Spleen (tissue), 11 donors: ENCODE measurements at regions not wholly inside any gene's neighbourhood (a gene's known extent, or its start where the extent isn't known, plus 50 kb on each side); places are given as distances from the start of the nearest gene placed in this dataset.

Experiments used
- DNase-seq: peaks from one replicate; pipeline ENCODE4 v3.0.0-alpha.2; 2020
- H3K27ac ChIP-seq, 8 donors: fragments of 200-600 bp; sonication (generic) in 7 of 8; 1 replicate in 4 of 8; 2 replicates in 4 of 8; pipeline versions ENCODE4 v1.5.0 to v1.8.0; 2016 to 2021; ENCODE audit warnings: inconsistent platforms in 4 of 8, mild to moderate bottlenecking in 4 of 8, moderate library complexity in 1 of 8
- H3K27me3 ChIP-seq, 7 donors: fragments of 200-600 bp; sonication (generic) in 6 of 7; replicated peaks in 1 of 7; 1 replicate in 4 of 7; 2 replicates in 3 of 7; pipeline versions ENCODE4 v1.5.0 to v1.8.0; 2016 to 2021; ENCODE audit warnings: inconsistent platforms in 3 of 7, mild to moderate bottlenecking in 1 of 7
- H3K36me3 ChIP-seq, 6 donors: fragments of 200-600 bp; sonication (generic) in 5 of 6; 1 replicate in 4 of 6; 2 replicates in 2 of 6; pipeline versions ENCODE4 v1.5.0 to v1.8.0; 2016 to 2021; ENCODE audit warnings: inconsistent platforms in 2 of 6
- H3K4me1 ChIP-seq, 6 donors: fragments of 200-600 bp; sonication (generic) in 5 of 6; 1 replicate in 3 of 6; 2 replicates in 3 of 6; pipeline versions ENCODE4 v1.5.0 to v1.8.0; 2016 to 2021; ENCODE audit warnings: inconsistent platforms in 3 of 6
- H3K4me3 ChIP-seq, 8 donors: fragments of 200-600 bp; sonication (generic) in 7 of 8; 1 replicate in 4 of 8; 2 replicates in 4 of 8; pipeline versions ENCODE4 v1.5.0 to v1.8.0; 2016 to 2021; ENCODE audit warnings: inconsistent platforms in 4 of 8, mild to moderate bottlenecking in 4 of 8, moderate library complexity in 2 of 8
- H3K9me3 ChIP-seq, 8 donors: fragments of 200-600 bp; sonication (generic) in 7 of 8; 1 replicate in 4 of 8; 2 replicates in 4 of 8; pipeline versions ENCODE4 v1.5.0 to v1.8.0; 2016 to 2021; ENCODE audit warnings: inconsistent platforms in 4 of 8
- CTCF ChIP-seq, 11 experiments: fragments of 200-600 bp in 7 of 11; fragments of 450-650 bp in 4 of 11; sonication (generic) in 4 of 11; IDR thresholded peaks in 8 of 11; conservative IDR thresholded peaks in 3 of 11; 1 replicate in 7 of 11; 2 replicates in 4 of 11; pipeline versions ENCODE4 v1.4.0 to v1.8.0; 2016 to 2021; ENCODE audit warnings: antibody characterized with exemption in 11 of 11, inconsistent platforms in 4 of 11, mild to moderate bottlenecking in 1 of 11
- POLR2A ChIP-seq, 3 donors: fragments of 450-650 bp; IDR thresholded peaks; one replicate each; pipeline ENCODE4 v1.5.1; 2017; ENCODE audit warnings: antibody characterized with exemption in 3 of 3, mild to moderate bottlenecking in 1 of 3
- POLR2AphosphoS5 ChIP-seq, 3 donors: sonication (generic); formaldehyde crosslinking; IDR thresholded peaks; one replicate each; pipeline ENCODE4 v1.5.1; 2017; ENCODE audit warnings: antibody characterized with exemption in 3 of 3
- WGBS, 5 donors: extraction: QIAGEN DNeasy Blood & Tissue Kit in 3 of 5; methylation state at CpG; one replicate each; pipeline versions ENCODE4 v1.1.5 to v1.1.7; 2013 to 2018; 5-methylcytosine and 5-hydroxymethylcytosine counted together
- intact Hi-C: fragments of 100-400 bp; cut with DNase I; formaldehyde crosslinking; loops from one replicate; pipeline ENCODE4 v1.15.0; 2023; ENCODE audit warnings: low total_unique reads
- donor health status: healthy with polysubstance abuse.
- donor health status: DM: no; HTN: no; CAD: no; lungs with moderate emphysema.
- donor health status: DM: no; HTN: no; CAD: no.
- donor health status: Bipolar disorder and iron deficiency.
- donor health status: healthy.
- donor health status: DM: no; HTN: no; CAD: no.
- donor health status: DM: yes; HTN: yes; CAD: no.

- intact Hi-C loops = no loop called here
- no peaks in the 10 kb centered on the region for H3K4me1 ChIP-seq
- H3K9me3 ChIP-seq = peaks cover 0 to 98% (median 73%) of the 10 kb centered on the region in 8 donors
- WGBS, 5 donors = 54 to 71% (median 61%) methylated on average over 6 of the region's 6 CpGs
- H3K36me3 ChIP-seq = no peaks in the 10 kb centered on the region
- no peak overlapping the region for H3K27ac ChIP-seq
- H3K27me3 ChIP-seq = no peaks in the 10 kb centered on the region
- TF ChIP-seq CTCF (IDR thresholded peaks at IDR 0.05 in 8 of 11, conservative IDR thresholded peaks at IDR 0.05 in 3 of 11) (no peak), POLR2AphosphoS5 (IDR thresholded peaks at IDR 0.05) (no peak), POLR2A (IDR thresholded peaks at IDR 0.05) (no peak)
- no peak overlapping the region for H3K4me3 ChIP-seq
- DNase-seq = no peak
Measured at GRCh38 chr7:63037242-63037641, 961.4 kb upstream of the ZNF722 start.

- no peak overlapping the region for H3K4me3 ChIP-seq
- intact Hi-C loops = no loop called here
- no peaks in the 10 kb centered on the region for H3K36me3 ChIP-seq
- WGBS, 5 donors = 83 to 93% (median 89%) methylated on average over 4 of the region's 4 CpGs
- no peak for DNase-seq
- H3K27me3 ChIP-seq = no peaks in the 10 kb centered on the region
- H3K4me1 ChIP-seq = no peaks in the 10 kb centered on the region
- peaks cover 0 to 98% (median 73%) of the 10 kb centered on the region in 8 donors for H3K9me3 ChIP-seq
- TF ChIP-seq POLR2A (IDR thresholded peaks at IDR 0.05) (no peak), CTCF (IDR thresholded peaks at IDR 0.05 in 8 of 11, conservative IDR thresholded peaks at IDR 0.05 in 3 of 11) (no peak), POLR2AphosphoS5 (IDR thresholded peaks at IDR 0.05) (no peak)
- no peak overlapping the region for H3K27ac ChIP-seq
Measured at GRCh38 chr7:63038987-63039386, 959.7 kb upstream of the ZNF722 start.

- TF ChIP-seq CTCF (IDR thresholded peaks at IDR 0.05 in 8 of 11, conservative IDR thresholded peaks at IDR 0.05 in 3 of 11) = no peak
- no peak for TF ChIP-seq POLR2AphosphoS5 (IDR thresholded peaks at IDR 0.05)
- TF ChIP-seq POLR2A (IDR thresholded peaks at IDR 0.05) = no peak
- intact Hi-C loops = no loop called here
- no peaks in the 10 kb centered on the region for H3K36me3 ChIP-seq
- no peak for DNase-seq
- 84 to 90% (median 87%) methylated on average over 8 of the region's 8 CpGs for WGBS, 5 donors
- H3K9me3 ChIP-seq = peaks cover 0 to 100% (median 78%) of the 10 kb centered on the region in 8 donors
- no peak overlapping the region for H3K27ac ChIP-seq
- H3K4me1 ChIP-seq = no peaks in the 10 kb centered on the region
- H3K4me3 ChIP-seq = no peak overlapping the region
- no peaks in the 10 kb centered on the region for H3K27me3 ChIP-seq
Measured at GRCh38 chr7:63039882-63040281, 958.8 kb upstream of the ZNF722 start.

GRCh38 chr7:63040336-63040735 lies 958.3 kb upstream of the ZNF722 start:
- no peak for DNase-seq
- Histone ChIP-seq H3K36me3 (no peaks in the 10 kb centered on the region), H3K4me1 (no peaks in the 10 kb centered on the region), H3K9me3 (peaks cover 0 to 100% (median 79%) of the 10 kb centered on the region in 8 donors), H3K4me3 (no peak overlapping the region), H3K27me3 (no peaks in the 10 kb centered on the region), H3K27ac (no peak overlapping the region)
- intact Hi-C loops = no loop called here
- WGBS, 5 donors = 77 to 80% (median 78%) methylated on average over 12 of the region's 12 CpGs
- TF ChIP-seq POLR2AphosphoS5 (IDR thresholded peaks at IDR 0.05) (no peak), CTCF (IDR thresholded peaks at IDR 0.05 in 8 of 11, conservative IDR thresholded peaks at IDR 0.05 in 3 of 11) (no peak), POLR2A (IDR thresholded peaks at IDR 0.05) (no peak)
